ENCODE measurements at regions not wholly inside any gene's neighbourhood (a gene's known extent, or its start where the extent isn't known, plus 50 kb on each side); places are given as distances from the start of the nearest gene placed in this dataset.

DNA sequence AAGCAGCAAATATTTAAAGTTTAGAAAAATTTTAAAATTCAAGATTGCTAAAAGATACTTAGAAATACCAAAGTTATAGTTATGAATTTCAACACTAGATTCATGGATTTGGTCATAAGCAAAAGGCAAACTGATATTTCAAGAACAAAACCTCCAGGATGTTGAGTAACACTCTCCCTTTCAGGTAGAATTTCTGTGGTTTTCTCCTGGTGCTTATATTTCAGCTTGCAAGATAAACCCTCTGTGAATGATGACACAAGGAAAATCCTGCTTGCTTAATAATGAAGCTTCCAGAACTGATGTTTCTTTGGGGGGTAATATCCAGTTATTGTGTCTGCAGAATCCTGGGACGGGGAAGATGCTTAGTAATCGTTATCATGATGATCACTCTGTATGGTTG lies 320.3 kb upstream of the EDNRB start:
- DNase-seq (ENCODE audit: low read depth in 2 of 2, low spot score in 1 of 2) = no peak

DNA sequence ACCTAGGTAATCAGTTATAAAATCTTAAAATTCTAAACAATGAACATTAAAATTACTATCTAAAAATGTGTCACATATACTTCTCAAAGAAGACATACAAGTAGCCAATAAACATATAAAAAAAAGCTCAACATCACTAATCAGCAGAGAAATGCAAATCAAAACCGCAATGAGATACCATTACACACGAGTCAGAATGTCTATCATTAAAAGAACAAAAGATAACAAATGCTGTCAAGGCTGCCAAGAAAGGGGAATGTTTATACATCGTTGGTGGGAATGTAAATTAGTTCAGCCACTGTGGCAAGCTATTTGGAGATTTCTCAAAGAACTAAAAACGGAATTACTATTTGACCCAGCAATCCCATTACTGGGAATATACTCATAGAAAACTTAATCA lies 310.3 kb upstream of the EDNRB start:
- DNase-seq (ENCODE audit: low read depth in 2 of 2, low spot score in 1 of 2) = no peak

DNA sequence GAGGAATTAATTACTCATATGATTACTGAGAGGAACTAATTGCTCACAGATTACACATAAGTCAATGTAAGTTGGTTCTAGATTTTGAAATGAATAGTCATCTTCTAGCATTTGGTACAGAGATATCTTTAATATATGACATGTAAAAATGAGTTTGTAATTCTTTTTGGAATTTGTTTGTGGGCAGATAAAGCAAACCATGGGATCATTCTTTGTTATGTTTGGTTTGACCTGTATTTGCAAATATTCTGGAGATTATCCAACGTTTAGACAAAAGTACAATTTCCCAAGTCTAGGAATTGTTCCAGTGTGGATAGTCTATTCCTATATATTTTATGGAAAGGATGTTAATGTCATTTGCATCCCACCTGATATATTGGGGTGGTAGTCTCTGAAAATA lies 309.6 kb upstream of the EDNRB start:
- no peak for DNase-seq (ENCODE audit: low read depth in 2 of 2, low spot score in 1 of 2)

DNA sequence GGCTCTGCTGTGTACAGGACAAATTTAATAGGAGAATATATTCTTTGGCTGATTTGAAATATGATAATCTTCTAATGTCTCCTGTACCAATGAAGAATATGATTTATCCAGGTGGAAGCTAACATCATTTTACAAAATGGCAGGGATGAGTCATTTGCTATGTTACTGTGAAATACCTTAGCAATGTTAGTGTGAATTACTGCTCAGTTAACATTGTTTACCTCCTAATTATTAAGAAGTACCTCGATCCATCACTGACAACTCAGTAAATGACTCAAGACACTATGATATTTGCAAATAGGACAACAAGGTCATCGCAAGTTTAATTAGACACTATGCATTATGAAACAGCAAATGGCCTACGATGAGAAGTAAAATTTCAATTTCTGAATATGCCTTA lies 309.1 kb upstream of the EDNRB start:
- no peak for DNase-seq (ENCODE audit: low read depth in 2 of 2, low spot score in 1 of 2)

DNA sequence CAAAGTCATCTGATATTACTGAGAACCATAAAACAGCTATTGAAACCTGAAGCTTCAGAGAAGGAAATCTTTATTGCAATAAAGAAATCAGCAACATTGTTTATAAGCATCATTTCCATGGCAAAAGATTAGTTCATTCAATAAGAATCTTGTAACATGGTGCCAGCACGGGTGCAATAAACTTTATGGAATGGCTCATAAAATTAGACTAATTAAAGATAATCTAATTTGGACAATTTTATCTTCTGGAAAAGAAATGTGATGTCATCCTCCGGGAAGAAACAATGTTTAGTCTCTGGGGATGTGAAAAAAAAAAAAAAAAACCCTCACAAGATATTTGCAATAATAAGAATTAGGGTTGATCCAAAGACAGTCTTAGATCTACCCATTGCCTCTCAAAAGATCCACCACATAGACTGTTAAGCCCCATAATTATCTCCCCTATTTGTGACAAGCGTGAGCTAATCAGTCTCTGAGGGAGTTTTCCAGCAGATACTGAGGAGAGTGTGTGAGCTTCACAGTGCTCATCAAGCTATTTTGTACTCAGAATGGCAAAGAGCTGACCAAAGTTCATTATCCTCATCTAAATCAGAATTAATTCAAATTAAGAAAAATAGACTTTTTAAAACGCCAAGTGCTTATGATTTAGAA lies 297.0 kb upstream of the EDNRB start:
- DNase-seq (ENCODE audit: low read depth in 2 of 2, low spot score in 1 of 2) = no peak

DNA sequence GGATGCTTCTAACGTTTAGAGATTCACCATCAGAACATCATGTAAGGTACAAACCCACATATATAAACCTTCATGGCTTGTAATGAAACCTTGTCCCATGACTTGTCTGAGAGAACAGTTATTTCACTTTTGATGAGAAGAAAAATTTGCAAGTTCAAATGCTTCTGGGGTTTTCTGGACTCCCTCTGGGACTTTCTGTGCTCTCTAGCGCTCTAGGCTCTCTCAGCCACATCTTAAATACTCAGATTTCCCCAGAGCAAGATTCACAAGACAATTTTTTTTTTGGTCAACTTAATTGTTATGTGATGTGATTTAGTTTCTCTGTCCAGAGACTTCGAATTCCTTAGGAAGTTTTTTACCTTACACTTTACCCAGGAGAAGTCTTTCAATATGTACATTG lies 282.8 kb upstream of the EDNRB start:
- no peak for DNase-seq (ENCODE audit: low read depth in 2 of 2, low spot score in 1 of 2)

DNA sequence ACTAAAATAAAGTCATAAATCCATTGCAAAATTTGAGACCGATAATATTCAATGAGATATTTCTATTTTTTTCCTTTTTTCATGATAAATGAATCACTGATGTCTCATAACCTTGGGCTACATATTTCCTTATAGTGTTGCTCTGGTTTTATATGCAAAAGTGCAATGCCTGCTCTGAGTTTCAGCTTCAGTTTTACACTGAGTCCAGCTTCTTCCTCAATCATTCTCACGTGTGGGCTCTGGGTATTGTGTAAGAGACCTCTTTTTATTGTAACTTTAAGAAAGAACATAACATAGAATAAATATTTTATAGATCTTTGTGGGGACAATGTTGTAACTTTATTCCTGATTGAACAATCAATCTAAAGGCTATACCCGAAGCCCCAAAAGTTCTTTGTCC lies 280.2 kb upstream of the EDNRB start:
- no peak for DNase-seq (ENCODE audit: low read depth in 2 of 2, low spot score in 1 of 2)

DNA sequence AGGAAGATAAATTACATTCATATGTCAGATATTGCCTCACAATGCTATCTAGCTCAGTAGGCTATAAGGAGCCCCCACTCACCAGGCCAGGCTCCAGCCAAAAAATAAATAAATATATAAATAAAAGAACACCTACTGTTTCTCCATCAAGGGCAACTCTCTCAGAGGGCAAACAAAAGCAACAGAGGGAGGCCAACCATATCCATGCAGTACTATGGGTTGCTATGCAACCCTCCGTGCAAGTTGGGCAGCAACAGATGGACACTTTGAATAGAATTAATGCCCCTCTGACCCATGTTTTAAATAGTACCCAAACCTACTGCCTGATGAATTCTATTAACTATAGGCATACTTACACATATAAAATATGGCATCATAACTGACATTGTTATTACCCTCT lies 279.8 kb upstream of the EDNRB start:
- no peak for DNase-seq (ENCODE audit: low read depth in 2 of 2, low spot score in 1 of 2)

DNA sequence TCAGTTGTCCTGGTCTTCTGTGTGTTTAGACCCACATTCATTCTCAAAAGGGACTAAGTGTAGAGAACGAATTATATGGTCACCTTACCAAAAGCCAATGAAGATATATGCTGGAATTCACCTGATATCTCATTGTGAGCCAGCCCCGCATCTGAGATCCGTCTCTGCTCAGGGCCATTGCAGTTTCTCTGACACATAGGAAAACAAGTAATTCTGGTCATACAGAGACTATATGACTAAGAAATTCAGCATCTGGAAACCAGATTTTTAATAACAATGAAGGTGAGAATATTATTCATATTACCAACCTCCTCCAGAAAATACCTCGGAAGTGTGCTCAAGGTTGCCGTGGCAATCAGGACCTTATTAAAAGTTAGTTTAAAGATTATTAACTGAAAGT lies 278.6 kb upstream of the EDNRB start:
- DNase-seq (ENCODE audit: low read depth in 2 of 2, low spot score in 1 of 2) = no peak

DNA sequence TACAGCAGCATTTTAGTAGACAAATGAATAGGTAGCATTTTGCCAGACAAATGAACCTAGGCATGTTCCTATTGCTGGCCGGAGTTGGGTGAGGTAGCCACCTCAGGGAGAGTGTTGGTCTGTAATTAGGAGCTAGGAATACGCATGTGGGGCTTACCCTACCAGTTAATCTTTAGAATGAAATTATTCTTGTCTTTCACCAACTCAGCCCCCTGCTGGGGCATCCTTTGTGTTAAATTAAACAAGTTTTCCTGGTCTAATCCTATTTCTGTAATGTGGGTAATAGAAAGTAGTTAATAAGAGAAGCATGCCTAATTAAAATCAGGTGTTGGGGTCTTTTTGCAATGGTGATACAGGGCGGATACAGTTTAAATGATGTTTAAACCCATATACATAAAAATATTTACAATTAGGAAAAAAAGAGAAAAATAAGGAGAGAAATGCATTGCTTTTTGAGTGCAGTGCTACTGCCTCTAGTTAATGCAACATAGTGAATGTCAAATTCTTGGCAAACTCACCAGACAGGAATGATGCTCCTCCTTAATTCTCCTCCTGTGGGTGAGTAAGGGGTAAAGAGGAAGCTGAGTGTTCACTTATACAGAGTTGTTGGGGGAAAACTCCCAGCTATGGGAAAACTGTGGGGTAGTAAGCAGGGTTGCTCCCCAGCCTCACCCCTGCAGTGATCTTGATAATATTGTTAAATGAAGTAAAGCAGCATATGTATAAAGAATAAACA lies 276.4 kb upstream of the EDNRB start:
- DNase-seq (ENCODE audit: low read depth in 2 of 2, low spot score in 1 of 2) = no peak

DNA sequence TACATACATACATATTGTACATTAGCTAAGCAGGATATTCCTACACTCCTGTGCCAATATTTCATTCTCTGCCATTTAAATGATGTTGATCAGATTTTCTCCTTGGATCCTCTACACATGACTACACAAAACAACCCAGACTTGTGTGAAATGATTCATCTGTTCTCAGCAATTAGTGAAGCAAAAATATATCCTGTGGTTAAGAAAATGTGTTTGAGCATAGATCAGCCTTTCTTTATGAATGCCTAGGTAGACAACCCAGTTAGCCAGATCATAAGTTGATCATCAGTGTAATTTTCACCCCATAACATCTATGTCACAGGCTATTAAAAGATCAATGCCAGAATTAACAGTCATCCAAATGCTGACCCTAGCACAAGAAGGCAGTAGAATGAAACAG lies 275.2 kb upstream of the EDNRB start:
- no peak for DNase-seq (ENCODE audit: low read depth in 2 of 2, low spot score in 1 of 2)

DNA sequence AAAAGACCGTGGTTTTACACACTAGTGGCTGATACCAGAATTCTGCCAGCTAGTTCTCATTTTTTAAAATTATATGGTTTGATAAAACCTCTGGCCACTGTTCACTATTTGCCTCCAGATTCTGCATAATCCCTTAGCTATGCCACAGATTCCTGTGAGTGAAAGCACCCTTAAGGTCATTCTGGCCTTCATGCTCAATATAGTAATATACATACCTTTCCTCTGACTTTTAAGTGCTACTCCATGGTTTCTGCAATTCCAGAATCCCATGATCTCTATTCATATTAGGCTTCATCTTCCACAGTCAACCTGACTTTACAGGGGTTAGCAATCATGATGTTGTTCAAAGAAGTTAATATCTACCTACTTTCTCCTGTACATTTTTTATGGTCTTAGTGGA lies 274.1 kb upstream of the EDNRB start:
- no peak for DNase-seq (ENCODE audit: low read depth in 2 of 2, low spot score in 1 of 2)

DNA sequence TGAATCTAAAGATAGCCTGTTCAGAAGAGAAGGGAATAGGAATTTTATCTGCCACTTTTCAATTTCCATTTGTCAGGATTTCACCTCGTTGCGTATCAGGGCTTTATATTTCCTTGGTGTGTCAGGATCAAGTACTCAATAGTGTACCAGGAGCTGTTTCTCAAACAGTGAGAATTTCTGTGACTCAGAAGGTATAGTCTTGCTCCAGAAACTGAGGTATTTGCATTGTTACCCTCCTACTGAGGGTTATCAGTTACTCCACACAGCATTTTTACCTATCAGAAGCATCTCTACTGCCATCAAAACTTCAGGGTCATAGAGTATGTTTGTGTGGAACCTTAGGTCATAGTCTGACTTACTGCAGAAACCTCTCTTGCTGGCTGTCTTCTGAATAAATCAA lies 271.7 kb upstream of the EDNRB start:
- no peak for DNase-seq (ENCODE audit: low read depth in 2 of 2, low spot score in 1 of 2)

DNA sequence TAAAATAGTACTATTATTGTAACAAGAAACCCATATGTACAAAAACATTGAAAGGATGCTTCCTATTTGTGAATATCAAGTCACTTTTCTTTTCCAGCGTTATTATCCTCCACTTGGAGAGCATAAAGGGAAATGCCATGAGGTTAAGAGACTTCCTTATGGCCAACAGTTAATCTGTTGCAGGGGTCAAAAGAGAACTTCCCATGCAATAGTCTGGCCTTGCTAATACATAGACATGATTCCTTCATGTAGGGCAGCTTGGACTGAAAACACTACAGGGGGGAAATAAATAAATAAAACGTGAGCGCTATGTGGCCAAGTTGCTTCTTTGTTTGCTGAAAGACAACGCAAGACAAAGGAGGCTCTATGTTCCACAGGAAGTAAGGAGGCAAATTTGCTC lies 269.1 kb upstream of the EDNRB start:
- DNase-seq (ENCODE audit: low read depth in 2 of 2, low spot score in 1 of 2) = no peak

DNA sequence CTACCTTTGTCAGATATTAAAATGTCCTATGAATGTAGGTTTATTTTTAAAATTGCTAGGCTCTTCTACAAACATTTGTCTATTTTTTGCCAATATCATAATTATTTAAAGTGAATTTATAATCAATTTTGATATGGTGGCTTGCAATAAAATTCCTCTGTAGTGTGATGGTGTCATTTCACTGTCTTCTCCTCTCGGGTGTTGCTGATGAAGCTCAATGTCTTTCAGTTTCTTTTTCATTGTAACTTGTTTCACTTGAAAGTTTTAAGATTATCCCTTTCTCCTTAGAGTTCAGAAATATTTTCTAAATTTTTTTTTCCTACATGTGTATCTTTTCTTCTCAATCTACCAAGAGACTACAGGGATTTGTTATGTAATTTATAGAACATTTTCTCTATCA lies 267.1 kb upstream of the EDNRB start:
- no peak for DNase-seq (ENCODE audit: low read depth in 2 of 2, low spot score in 1 of 2)

DNA sequence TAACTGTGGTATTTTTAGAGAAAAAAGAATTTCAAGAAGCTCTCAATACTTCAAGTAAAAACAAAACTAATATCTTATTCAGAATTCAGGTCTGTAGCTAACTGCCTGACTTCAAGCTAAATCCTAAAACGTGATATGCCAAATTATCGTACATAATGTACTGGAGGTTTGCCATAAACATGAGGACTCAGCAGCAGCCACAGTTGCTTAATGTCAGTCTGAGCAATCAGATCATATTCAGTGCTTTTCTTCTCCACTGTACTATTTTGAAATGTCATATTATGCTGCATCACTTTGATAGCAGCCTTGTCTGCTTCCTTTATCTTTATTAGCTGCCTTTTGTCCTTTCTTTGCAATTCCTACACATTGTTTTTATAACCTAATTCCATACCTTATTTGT lies 265.1 kb upstream of the EDNRB start:
- DNase-seq (ENCODE audit: low read depth in 2 of 2, low spot score in 1 of 2) = no peak

DNA sequence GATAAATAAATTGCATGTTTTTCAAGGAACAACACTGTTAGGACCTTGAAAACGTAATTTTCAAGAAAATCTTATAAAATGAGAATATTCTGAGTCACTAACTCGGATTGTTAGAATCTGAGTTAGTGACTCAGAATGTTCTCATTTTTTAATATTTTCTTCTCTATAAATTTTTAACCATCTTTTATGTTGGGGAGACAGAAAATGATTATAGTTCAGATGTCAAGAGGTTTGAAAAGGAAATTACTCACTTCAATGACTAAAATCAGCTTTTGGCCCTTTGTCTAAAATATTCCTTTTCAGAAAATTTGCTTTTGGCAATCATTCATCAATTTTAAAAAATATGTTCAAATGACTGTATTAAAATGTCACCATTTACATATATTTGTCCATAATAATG lies 264.2 kb upstream of the EDNRB start:
- no peak for DNase-seq (ENCODE audit: low read depth in 2 of 2, low spot score in 1 of 2)

DNA sequence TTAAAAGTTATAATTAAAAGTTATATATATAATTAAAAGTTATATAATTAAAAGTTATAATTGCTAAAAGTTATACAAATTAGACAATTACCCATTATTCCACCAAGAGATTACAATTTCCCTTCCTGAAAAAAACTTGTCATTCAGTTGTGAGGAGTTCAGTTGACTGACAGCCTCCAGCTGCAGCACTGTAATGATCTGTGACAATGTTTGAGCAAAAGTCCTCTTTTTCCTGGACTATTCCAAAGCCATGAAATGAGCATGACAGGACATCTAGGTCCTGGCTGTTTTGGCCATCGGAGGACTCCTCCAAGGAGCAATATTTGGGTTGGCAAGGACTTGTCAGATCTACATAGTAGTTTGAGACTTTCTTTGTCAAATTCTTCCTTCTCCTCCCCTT lies 258.7 kb upstream of the EDNRB start:
- no peak for DNase-seq (ENCODE audit: low read depth in 2 of 2, low spot score in 1 of 2)

DNA sequence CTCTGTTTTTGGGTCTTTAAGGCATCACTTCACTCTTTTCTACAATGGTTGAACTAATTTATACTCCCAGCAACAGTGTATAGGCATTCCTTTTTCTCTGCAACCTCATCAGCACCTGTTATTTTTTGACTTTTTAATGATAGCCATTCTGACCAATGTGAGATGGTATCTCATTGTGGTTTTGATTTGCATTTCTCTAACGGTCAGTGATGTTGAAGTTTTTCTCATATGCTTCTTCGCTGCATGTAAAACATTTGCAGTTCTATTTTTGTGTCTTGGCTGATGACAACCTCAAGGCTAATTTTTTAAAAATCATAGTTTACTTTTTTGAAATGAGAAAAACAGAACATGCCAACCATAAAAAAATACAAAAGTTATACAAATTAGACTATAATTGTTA lies 258.2 kb upstream of the EDNRB start:
- DNase-seq (ENCODE audit: low read depth in 2 of 2, low spot score in 1 of 2) = no peak

DNA sequence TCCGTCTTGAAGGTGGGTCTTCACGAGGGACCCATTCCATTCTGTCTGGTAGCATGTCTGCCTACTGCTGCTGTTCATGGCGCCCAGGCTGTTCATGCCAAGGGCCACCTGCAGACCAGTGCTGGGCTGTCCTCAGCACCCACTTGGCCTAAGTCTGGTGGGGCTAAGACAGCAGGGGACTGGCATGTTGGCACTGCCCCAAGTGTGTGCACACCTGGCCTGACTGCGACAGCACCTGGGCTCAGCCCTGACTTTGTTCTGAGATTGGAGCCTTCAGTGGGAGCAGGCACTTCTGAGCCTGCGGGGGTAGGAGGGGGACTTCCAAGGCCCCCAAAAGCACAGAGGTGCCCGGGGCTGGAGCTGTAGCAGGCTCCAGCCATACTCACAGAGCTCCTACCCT lies 250.8 kb upstream of the EDNRB start:
- no peak for DNase-seq (ENCODE audit: low read depth in 2 of 2, low spot score in 1 of 2)

DNA sequence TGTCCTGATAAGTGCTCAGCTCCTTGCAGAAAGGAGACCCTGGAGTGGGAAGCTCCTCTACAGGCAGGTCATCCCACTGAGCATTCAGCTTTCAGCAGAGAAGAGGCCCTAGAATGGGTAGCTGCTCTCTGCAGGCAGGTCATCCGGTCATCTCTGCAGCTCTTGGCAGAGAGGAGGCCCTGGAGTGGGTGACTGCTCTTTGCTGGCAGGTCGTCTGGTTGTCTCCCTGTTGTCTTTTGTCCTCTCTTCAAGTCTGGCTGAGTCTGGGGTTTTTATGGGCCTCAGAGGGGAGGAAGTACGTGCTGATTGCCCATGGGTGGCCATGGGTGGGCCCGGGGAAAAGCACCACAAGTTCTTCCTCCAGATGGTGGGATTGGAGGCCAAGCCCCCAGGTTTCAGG lies 250.3 kb upstream of the EDNRB start:
- DNase-seq (ENCODE audit: low read depth in 2 of 2, low spot score in 1 of 2) = no peak

DNA sequence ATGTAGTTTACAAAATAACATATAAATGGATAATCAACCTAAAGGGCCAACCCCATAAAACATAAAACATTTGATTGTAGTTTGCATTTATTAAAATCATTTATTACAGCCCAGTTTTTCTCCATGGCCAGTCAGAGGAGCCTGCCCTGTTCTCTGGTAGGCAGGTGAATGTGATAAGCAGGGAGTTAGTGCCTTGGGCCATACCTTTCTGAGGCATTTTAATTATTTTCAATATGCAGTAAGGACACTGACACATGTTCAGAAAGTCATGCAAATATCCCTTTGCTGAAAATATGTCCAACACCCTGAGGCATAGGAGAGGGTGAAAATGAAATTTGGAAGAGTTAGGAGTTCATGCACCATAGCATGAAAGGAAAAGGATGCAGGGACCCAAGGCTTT lies 242.6 kb upstream of the EDNRB start:
- DNase-seq (ENCODE audit: low read depth in 2 of 2, low spot score in 1 of 2) = no peak

DNA sequence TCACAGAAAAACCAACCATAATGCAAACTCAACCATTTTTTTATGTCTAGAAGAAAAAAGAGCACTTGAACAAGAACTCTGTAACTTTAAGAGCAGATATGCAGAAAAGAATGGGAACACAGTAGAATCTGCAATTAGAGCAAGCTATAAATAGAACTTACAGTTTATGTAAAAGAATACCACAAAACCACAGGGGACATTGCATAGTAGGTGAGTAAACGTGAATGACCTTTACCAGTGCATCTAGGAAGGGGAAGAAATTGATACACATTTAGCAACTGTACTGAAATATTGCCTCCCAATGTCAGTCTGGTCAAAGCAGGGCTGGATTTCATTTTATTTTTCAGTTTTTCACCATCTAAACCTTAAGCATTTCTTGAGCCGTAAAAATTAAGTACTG lies 242.2 kb upstream of the EDNRB start:
- DNase-seq (ENCODE audit: low read depth in 2 of 2, low spot score in 1 of 2) = no peak
